K562 (cell line): ENCODE measurements at regions not wholly inside any gene's neighbourhood (a gene's known extent, or its start where the extent isn't known, plus 50 kb on each side); places are given as distances from the start of the nearest gene placed in this dataset.

Experiments used
- ATAC-seq: fragments of 200-7000 bp; cut with Tn5 transposase; 3 replicates; pipeline ENCODE4 v1.9.1; 2020; ENCODE audit warnings: moderate library complexity
- BruUV-seq: library from RNA; stranded (reverse); fragments of 400-500 nt; replicated peaks from 2 replicates; lab custom pipeline; 2021; lab: Mats Ljungman, UMichigan
- CTCF ChIA-PET: fragments of 300-600 bp; formaldehyde crosslinking; extraction: SDS; loops from one replicate; lab custom pipeline; 2021; ENCODE audit warnings: low intra/inter-chr PET ratio; lab: Yijun Ruan, JAX
- POLR2A ChIA-PET: fragments of 300-600, 350-650 bp; sonication (Branson Sonifier 250); formaldehyde crosslinking; extraction: SDS; loops from one replicate; lab custom pipeline; 2021; ENCODE audit warnings: antibody characterized with exemption, inconsistent platforms; lab: Yijun Ruan, JAX
- DNase-seq, 4 experiments: peaks; one replicate each; pipeline versions ENCODE4 v3.0.0 to v3.0.0-alpha.2; 2011 to 2018; ENCODE audit warnings: low spot score in 3 of 4, mixed read lengths in 3 of 4; ENCODE audit errors: extremely low read depth in 1 of 4
- FAIRE-seq: peaks from 2 replicates; lab custom pipeline; 2011; peaks lifted over from hg19 to GRCh38; lab: Jason Lieb, UNC
- H2AFZ ChIP-seq: 2 replicates; pipeline ENCODE4 v1.6.0; 2011; ENCODE audit warnings: low read depth, low read length, control low read depth, inconsistent platforms
- H3K27ac ChIP-seq: fragments of 200-600 bp; 3 replicates; pipeline ENCODE4 v1.8.0; 2011; ENCODE audit warnings: low read depth, mild to moderate bottlenecking, control low read depth, inconsistent platforms, low read length, moderate library complexity, mixed read lengths; ENCODE audit errors: extremely low read depth
- H3K27me3 ChIP-seq, 2 experiments: fragments of 300-600 bp in 1 of 2; 2 replicates in 1 of 2; 3 replicates in 1 of 2; pipeline versions ENCODE4 v1.6.0 to v1.8.0; 2011; ENCODE audit warnings: inconsistent platforms in 2 of 2, low read length in 2 of 2, mild to moderate bottlenecking in 1 of 2, mixed read lengths in 1 of 2, moderate library complexity in 1 of 2; ENCODE audit not compliant: control insufficient read depth in 2 of 2, insufficient read depth in 2 of 2
- H3K36me3 ChIP-seq: fragments of 300-600 bp; 3 replicates; pipeline ENCODE4 v1.8.0; 2011; ENCODE audit warnings: mild to moderate bottlenecking, low read length, inconsistent platforms; ENCODE audit not compliant: control insufficient read depth, insufficient read depth
- H3K4me1 ChIP-seq, 2 experiments: fragments of 200-600 bp in 1 of 2; replicated peaks in 1 of 2; 2 replicates in 1 of 2; 3 replicates in 1 of 2; pipeline versions ENCODE4 v1.5.1 to v1.8.0; 2011; ENCODE audit warnings: inconsistent platforms in 2 of 2, low read length in 2 of 2, mild to moderate bottlenecking in 1 of 2, mixed read lengths in 1 of 2, moderate library complexity in 1 of 2; ENCODE audit not compliant: control insufficient read depth in 2 of 2, insufficient read depth in 2 of 2
- H3K4me2 ChIP-seq: 2 replicates; pipeline ENCODE4 v1.6.1; 2011; ENCODE audit warnings: low read length, control low read depth, inconsistent platforms, mixed read lengths; ENCODE audit not compliant: insufficient read depth
- H3K4me3 ChIP-seq: fragments of 200-600 bp; sonication (generic), shearing (Covaris generic); 2 replicates; pipeline ENCODE4 v1.5.1; 2016; ENCODE audit warnings: control low read depth, inconsistent platforms
- H3K79me2 ChIP-seq: fragments of 200-600 bp; 3 replicates; pipeline ENCODE4 v1.8.0; 2011; ENCODE audit warnings: low read length, inconsistent platforms; ENCODE audit not compliant: control insufficient read depth, insufficient read depth
- H3K9ac ChIP-seq, 2 experiments: 2 replicates each; pipeline versions ENCODE4 v1.6.0 to v1.6.1; 2011; ENCODE audit warnings: low read depth in 2 of 2, low read length in 2 of 2, control low read depth in 1 of 2, inconsistent platforms in 1 of 2, mild to moderate bottlenecking in 1 of 2, mixed read lengths in 1 of 2; ENCODE audit not compliant: insufficient read depth in 1 of 2
- H3K9me1 ChIP-seq: one replicate; pipeline ENCODE4 v1.6.0; 2011; ENCODE audit warnings: inconsistent platforms, mild to moderate bottlenecking, low read length, moderate library complexity; ENCODE audit not compliant: control insufficient read depth, insufficient read depth
- H3K9me3 ChIP-seq: replicated peaks from 2 replicates; pipeline ENCODE4 v1.5.1; 2011; ENCODE audit warnings: low read depth, low read length, inconsistent platforms; ENCODE audit not compliant: control insufficient read depth, insufficient read depth
- H4K20me1 ChIP-seq: replicated peaks from 2 replicates; pipeline ENCODE4 v1.6.1; 2011; ENCODE audit warnings: low read length, inconsistent platforms, mixed read lengths; ENCODE audit not compliant: control insufficient read depth, insufficient read depth
- ATF7 ChIP-seq: fragments of 450-650 bp; IDR thresholded peaks from 2 replicates; pipeline ENCODE4 v1.7.1; 2014; ENCODE audit warnings: mild to moderate bottlenecking, moderate library complexity
- BDP1 ChIP-seq: IDR thresholded peaks from 3 replicates; pipeline ENCODE4 v1.6.1; 2011; ENCODE audit not compliant: insufficient read length, insufficient read depth
- ETS1 ChIP-seq: conservative IDR thresholded peaks from 2 replicates; pipeline ENCODE4 v1.6.1; 2011; ENCODE audit warnings: low read depth, mild to moderate bottlenecking, low read length; ENCODE audit not compliant: control insufficient read depth
- GATAD2B ChIP-seq: fragments of 450-650 bp; IDR thresholded peaks from 2 replicates; pipeline ENCODE4 v1.6.1; 2017; ENCODE audit warnings: mild to moderate bottlenecking, borderline replicate concordance
- HMBOX1 ChIP-seq: sonication (generic); IDR thresholded peaks from 2 replicates; pipeline ENCODE4 v1.6.1; 2016
- PHF21A ChIP-seq: fragments of 450-650 bp; IDR thresholded peaks from 2 replicates; pipeline ENCODE4 v1.6.1; 2017; ENCODE audit warnings: low read depth, borderline replicate concordance
- STAT5B ChIP-seq: fragments of 250-450 bp; sonication (Bioruptor Pico); IDR thresholded peaks from 2 replicates; pipeline ENCODE4 v1.8.0; 2021; ENCODE audit warnings: mild to moderate bottlenecking, inconsistent platforms
- SUPT5H ChIP-seq: fragments of 450-650 bp; IDR thresholded peaks from 2 replicates; pipeline ENCODE4 v1.6.1; 2016
- TFAP4 ChIP-seq: sonication (generic); formaldehyde crosslinking; IDR thresholded peaks from 2 replicates; pipeline ENCODE4 v1.8.0; 2022; ENCODE audit warnings: missing genetic modification reagents, mild to moderate bottlenecking, moderate library complexity, borderline replicate concordance
- VEZF1 ChIP-seq: fragments of 200-800 bp; sonication (Bioruptor generic); IDR thresholded peaks from 2 replicates; pipeline ENCODE4 v1.6.1; 2017; ENCODE audit warnings: missing genetic modification characterization, missing compliant biosample characterization
- ZC3H11A ChIP-seq: IDR thresholded peaks from 2 replicates; pipeline ENCODE4 v1.6.1; 2012; ENCODE audit warnings: low read depth, low read length, improper control_type of control experiment
- ZEB2 ChIP-seq: fragments of 450-650 bp; IDR thresholded peaks from 2 replicates; pipeline ENCODE4 v1.6.1; 2016
- ZHX1 ChIP-seq: fragments of 150-350 bp; conservative IDR thresholded peaks from 2 replicates; pipeline ENCODE4 v1.6.1; 2014; ENCODE audit warnings: low read length
- ZNF431 ChIP-seq: sonication (generic); formaldehyde crosslinking; IDR thresholded peaks from 2 replicates; pipeline ENCODE4 v1.8.0; 2022; ENCODE audit warnings: mild to moderate bottlenecking, missing genetic modification reagents
- ZNF668 ChIP-seq: fragments of 250-450 bp; sonication (Bioruptor Pico); IDR thresholded peaks from 2 replicates; pipeline ENCODE4 v1.8.0; 2022; ENCODE audit warnings: mild to moderate bottlenecking, inconsistent platforms
- WGBS: fragments of 100-300 bp; shearing (Covaris generic); methylation state at CpG from one replicate; pipeline ENCODE4 v1.1.6; 2016; ENCODE audit warnings: low coverage, mixed read lengths; ENCODE audit not compliant: insufficient coverage; ENCODE audit errors: missing lambda C conversion rate; 5-methylcytosine and 5-hydroxymethylcytosine counted together
- in situ Hi-C: fragments of 300-500 bp; cut with MboI; formaldehyde crosslinking; loops from 4 replicates; pipeline ENCODE4 v1.15.0; 2018; ENCODE audit warnings: inconsistent platforms, mixed read lengths
- intact Hi-C: fragments of 100-400 bp; cut with micrococcal nuclease; formaldehyde crosslinking; loops from 2 replicates; pipeline ENCODE4 v1.14.2; 2022

- TF ChIP-seq HMBOX1 (no peak), SUPT5H (no peak), STAT5B (CRISPR knock-in tag) (no peak), VEZF1 (CRISPR knock-in tag) (no peak), ZEB2 (no peak), ZHX1 (no peak)
Measured at GRCh38 chr7:46407125-46407524, 486.1 kb upstream of the IGFBP3 start (continued).

- BruUV-seq: no TSS peak
Measured at GRCh38 chr7:46397591-46397990, 476.5 kb upstream of the IGFBP3 start.

More at GRCh38 chr7:46397591-46397990, 476.5 kb upstream of the IGFBP3 start:
- Histone ChIP-seq H3K9ac (no peak overlapping the region), H4K20me1 (no peaks in the 10 kb centered on the region), H3K9me1 (no peaks in the 10 kb centered on the region), H3K36me3 (no peaks in the 10 kb centered on the region), H3K9me3 (no peaks in the 10 kb centered on the region), H3K4me1 (no peaks in the 10 kb centered on the region), H3K4me3 (no peak overlapping the region), H3K27me3 (no peaks in the 10 kb centered on the region), H3K4me2 (no peak overlapping the region), H3K27ac (no peak overlapping the region), H3K79me2 (no peaks in the 10 kb centered on the region), H2AFZ (no peak overlapping the region)
- 0% methylated on average over 3 of the region's 3 CpGs for WGBS
- CTCF ChIA-PET: no interaction called here
- intact Hi-C loops: no loop called here
- TF ChIP-seq ZNF668 (CRISPR knock-in tag): no peak
- TF ChIP-seq ETS1: no peak
- TF ChIP-seq ATF7: no peak
- TF ChIP-seq BDP1: no peak
- TF ChIP-seq PHF21A: no peak
- TF ChIP-seq TFAP4 (CRISPR knock-in tag): no peak
- no peak for TF ChIP-seq GATAD2B
- no peak for TF ChIP-seq ZC3H11A
- TF ChIP-seq ZNF431 (CRISPR knock-in tag): no peak
- DNase-seq (no peak), ATAC-seq (no peak), FAIRE-seq (no peak)
- POLR2A ChIA-PET: no interaction called here
- in situ Hi-C loops: no loop called here
